HCT116 (cell line): ENCODE measurements at regions not wholly inside any gene's neighbourhood (a gene's known extent, or its start where the extent isn't known, plus 50 kb on each side); places are given as distances from the start of the nearest gene placed in this dataset.

Experiments
- CEBPB ChIP-seq: IDR thresholded peaks from 2 replicates; pipeline ENCODE4 v1.6.1; 2012; ENCODE audit warnings: low read depth
- EGR1 ChIP-seq: IDR thresholded peaks from 2 replicates; pipeline ENCODE4 v1.6.1; 2012; ENCODE audit warnings: low read depth
- EZH2 ChIP-seq: fragments of 200-600 bp; sonication (generic); IDR thresholded peaks from 2 replicates; pipeline ENCODE4 v1.6.1; 2017; ENCODE audit warnings: antibody characterized with exemption, mixed run types
- EZH2phosphoT487 ChIP-seq: fragments of 200-600 bp; IDR thresholded peaks from 2 replicates; pipeline ENCODE4 v1.6.1; 2018; ENCODE audit warnings: antibody characterized with exemption, borderline replicate concordance
- JUND ChIP-seq: IDR thresholded peaks from 2 replicates; pipeline ENCODE4 v1.6.1; 2012
- POLR2A ChIP-seq: IDR thresholded peaks from 2 replicates; pipeline ENCODE4 v1.7.0; 2011; ENCODE audit warnings: borderline replicate concordance; ENCODE audit not compliant: insufficient read depth, insufficient read length; ENCODE audit errors: extremely low read depth
- POLR2AphosphoS5 ChIP-seq: IDR thresholded peaks from 2 replicates; pipeline ENCODE4 v1.6.1; 2011; ENCODE audit warnings: mild to moderate bottlenecking, low read depth, low read length, moderate library complexity
- RAD21 ChIP-seq: IDR thresholded peaks from 2 replicates; pipeline ENCODE4 v1.6.1; 2012; ENCODE audit warnings: low read depth, mild to moderate bottlenecking
- SP1 ChIP-seq: IDR thresholded peaks from 2 replicates; pipeline ENCODE4 v1.6.1; 2012; ENCODE audit warnings: low read depth
- TCF7L2 ChIP-seq: IDR thresholded peaks from 2 replicates; pipeline ENCODE4 v1.7.0; 2011; ENCODE audit warnings: borderline replicate concordance, inconsistent platforms; ENCODE audit not compliant: insufficient read depth, insufficient read length; ENCODE audit errors: extremely low read depth
- TF ChIP-seq, protein P1 (sequence below), 3 experiments: fragments of 200-600 bp in 1 of 3; sonication (generic) in 1 of 3; IDR thresholded peaks in 2 of 3; conservative IDR thresholded peaks in 1 of 3; 2 replicates each; pipeline ENCODE4 v1.5.1; 2012 to 2017; ENCODE audit warnings: low read depth in 2 of 3, low read length in 2 of 3, antibody characterized with exemption in 1 of 3, borderline replicate concordance in 1 of 3, control low read depth in 1 of 3, mild to moderate bottlenecking in 1 of 3, mixed read lengths in 1 of 3, mixed run types in 1 of 3, moderate library complexity in 1 of 3; ENCODE audit not compliant: insufficient read depth in 1 of 3
- TF ChIP-seq, protein P2 (sequence below): IDR thresholded peaks from 2 replicates; pipeline ENCODE4 v1.6.1; 2012
- TF ChIP-seq, protein P3 (sequence below): IDR thresholded peaks from 2 replicates; pipeline ENCODE4 v1.6.1; 2012
- TF ChIP-seq, protein P4 (sequence below): IDR thresholded peaks from 2 replicates; pipeline ENCODE4 v1.6.1; 2012; ENCODE audit warnings: low read depth

DNA sequence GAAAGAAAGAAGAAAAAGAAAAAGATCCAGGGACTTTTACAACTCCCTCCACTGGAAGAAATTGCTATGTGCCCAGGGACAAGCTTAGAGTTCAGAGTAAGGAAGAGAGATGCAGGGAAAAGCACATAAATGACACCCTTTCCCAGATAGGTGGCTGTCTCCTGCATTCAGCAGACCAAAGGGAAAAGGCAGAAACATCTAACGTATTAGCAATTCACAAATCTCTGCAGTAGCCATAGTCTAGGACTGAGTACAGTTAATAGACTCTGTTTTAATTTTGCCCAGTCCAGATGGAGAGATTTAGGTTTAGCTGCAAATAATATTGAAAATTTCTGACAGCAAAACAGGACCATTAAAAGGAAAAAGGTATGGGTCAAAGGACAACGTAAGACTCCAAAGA is 71.3 kb upstream of the TNFRSF21 start:
- TF ChIP-seq, protein P1, sequence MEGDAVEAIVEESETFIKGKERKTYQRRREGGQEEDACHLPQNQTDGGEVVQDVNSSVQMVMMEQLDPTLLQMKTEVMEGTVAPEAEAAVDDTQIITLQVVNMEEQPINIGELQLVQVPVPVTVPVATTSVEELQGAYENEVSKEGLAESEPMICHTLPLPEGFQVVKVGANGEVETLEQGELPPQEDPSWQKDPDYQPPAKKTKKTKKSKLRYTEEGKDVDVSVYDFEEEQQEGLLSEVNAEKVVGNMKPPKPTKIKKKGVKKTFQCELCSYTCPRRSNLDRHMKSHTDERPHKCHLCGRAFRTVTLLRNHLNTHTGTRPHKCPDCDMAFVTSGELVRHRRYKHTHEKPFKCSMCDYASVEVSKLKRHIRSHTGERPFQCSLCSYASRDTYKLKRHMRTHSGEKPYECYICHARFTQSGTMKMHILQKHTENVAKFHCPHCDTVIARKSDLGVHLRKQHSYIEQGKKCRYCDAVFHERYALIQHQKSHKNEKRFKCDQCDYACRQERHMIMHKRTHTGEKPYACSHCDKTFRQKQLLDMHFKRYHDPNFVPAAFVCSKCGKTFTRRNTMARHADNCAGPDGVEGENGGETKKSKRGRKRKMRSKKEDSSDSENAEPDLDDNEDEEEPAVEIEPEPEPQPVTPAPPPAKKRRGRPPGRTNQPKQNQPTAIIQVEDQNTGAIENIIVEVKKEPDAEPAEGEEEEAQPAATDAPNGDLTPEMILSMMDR (IDR thresholded peaks at IDR 0.05 in 2 of 3, conservative IDR thresholded peaks at IDR 0.05 in 1 of 3; ENCODE audit: borderline replicate concordance in 1 of 3, insufficient read depth in 1 of 3, low read depth in 2 of 3, low read length in 2 of 3): no peak
- no peak for TF ChIP-seq EZH2
- no peak for TF ChIP-seq TCF7L2
- TF ChIP-seq EZH2phosphoT487: no peak
- no peak for TF ChIP-seq EGR1
- TF ChIP-seq, protein P2, sequence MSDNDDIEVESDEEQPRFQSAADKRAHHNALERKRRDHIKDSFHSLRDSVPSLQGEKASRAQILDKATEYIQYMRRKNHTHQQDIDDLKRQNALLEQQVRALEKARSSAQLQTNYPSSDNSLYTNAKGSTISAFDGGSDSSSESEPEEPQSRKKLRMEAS: no peak
- TF ChIP-seq, protein P3, sequence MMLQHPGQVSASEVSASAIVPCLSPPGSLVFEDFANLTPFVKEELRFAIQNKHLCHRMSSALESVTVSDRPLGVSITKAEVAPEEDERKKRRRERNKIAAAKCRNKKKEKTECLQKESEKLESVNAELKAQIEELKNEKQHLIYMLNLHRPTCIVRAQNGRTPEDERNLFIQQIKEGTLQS: no peak
- TF ChIP-seq, protein P4, sequence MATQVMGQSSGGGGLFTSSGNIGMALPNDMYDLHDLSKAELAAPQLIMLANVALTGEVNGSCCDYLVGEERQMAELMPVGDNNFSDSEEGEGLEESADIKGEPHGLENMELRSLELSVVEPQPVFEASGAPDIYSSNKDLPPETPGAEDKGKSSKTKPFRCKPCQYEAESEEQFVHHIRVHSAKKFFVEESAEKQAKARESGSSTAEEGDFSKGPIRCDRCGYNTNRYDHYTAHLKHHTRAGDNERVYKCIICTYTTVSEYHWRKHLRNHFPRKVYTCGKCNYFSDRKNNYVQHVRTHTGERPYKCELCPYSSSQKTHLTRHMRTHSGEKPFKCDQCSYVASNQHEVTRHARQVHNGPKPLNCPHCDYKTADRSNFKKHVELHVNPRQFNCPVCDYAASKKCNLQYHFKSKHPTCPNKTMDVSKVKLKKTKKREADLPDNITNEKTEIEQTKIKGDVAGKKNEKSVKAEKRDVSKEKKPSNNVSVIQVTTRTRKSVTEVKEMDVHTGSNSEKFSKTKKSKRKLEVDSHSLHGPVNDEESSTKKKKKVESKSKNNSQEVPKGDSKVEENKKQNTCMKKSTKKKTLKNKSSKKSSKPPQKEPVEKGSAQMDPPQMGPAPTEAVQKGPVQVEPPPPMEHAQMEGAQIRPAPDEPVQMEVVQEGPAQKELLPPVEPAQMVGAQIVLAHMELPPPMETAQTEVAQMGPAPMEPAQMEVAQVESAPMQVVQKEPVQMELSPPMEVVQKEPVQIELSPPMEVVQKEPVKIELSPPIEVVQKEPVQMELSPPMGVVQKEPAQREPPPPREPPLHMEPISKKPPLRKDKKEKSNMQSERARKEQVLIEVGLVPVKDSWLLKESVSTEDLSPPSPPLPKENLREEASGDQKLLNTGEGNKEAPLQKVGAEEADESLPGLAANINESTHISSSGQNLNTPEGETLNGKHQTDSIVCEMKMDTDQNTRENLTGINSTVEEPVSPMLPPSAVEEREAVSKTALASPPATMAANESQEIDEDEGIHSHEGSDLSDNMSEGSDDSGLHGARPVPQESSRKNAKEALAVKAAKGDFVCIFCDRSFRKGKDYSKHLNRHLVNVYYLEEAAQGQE: no peak
- no peak for TF ChIP-seq SP1
- TF ChIP-seq CEBPB: no peak
- TF ChIP-seq RAD21: no peak
- no peak for TF ChIP-seq POLR2AphosphoS5
- TF ChIP-seq POLR2A: no peak
- no peak for TF ChIP-seq JUND
